HG03060 (cell line): ENCODE measurements at regions not wholly inside any gene's neighbourhood (a gene's known extent, or its start where the extent isn't known, plus 50 kb on each side); places are given as distances from the start of the nearest gene placed in this dataset.
A peak's percentile ranks its signal among the peaks of the same experiment; 100 is the strongest.
"Not testable (repeated sequence)": the region's sequence is repeated elsewhere in the genome, so short reads cannot be mapped to it uniquely, and the experiment has no call there.

Experiments
- ATAC-seq: cut with Tn5 transposase; IDR thresholded peaks from one replicate; pipeline ENCODE4 v1.9.1; 2021; ENCODE audit warnings: low read depth, moderate number of reproducible peaks; ENCODE audit not compliant: unreplicated experiment

- no peak for ATAC-seq
These were observed 164.2 kb downstream of the PPIAL4G start for GRCh38 chr1:148318904-148319242.

GRCh38 chr1:148318123-148318903 is 164.8 kb downstream of the PPIAL4G start:
- no peak for ATAC-seq

- ATAC-seq: no peak
These were observed 165.4 kb upstream of the NBPF11 start for GRCh38 chr1:148317288-148317985.

GRCh38 chr1:148315071-148315811 is 163.2 kb upstream of the NBPF11 start:
- ATAC-seq: peak; percentile 70

- no peak for ATAC-seq
These were observed 158.7 kb upstream of the NBPF11 start for GRCh38 chr1:148310807-148311206.

GRCh38 chr1:148309940-148310500 is 157.9 kb upstream of the NBPF11 start:
- ATAC-seq: no peak

GRCh38 chr1:148308832-148309458 is 156.9 kb upstream of the NBPF11 start:
- ATAC-seq: no peak

GRCh38 chr1:148307583-148308185 is 155.6 kb upstream of the NBPF11 start:
- ATAC-seq: no peak

GRCh38 chr1:148304935-148305334 is 152.9 kb upstream of the NBPF11 start:
- not testable (repeated sequence) for ATAC-seq

- not testable (repeated sequence) for ATAC-seq
These were observed 150.7 kb upstream of the NBPF11 start for GRCh38 chr1:148302586-148303364.

- not testable (repeated sequence) for ATAC-seq
These were observed 145.8 kb upstream of the NBPF11 start for GRCh38 chr1:148297852-148298251.

GRCh38 chr1:148296511-148296910 is 144.4 kb upstream of the NBPF11 start:
- no peak for ATAC-seq

GRCh38 chr1:148294116-148294807 is 142.2 kb upstream of the NBPF11 start:
- ATAC-seq: no peak

- ATAC-seq: no peak
These were observed 141.6 kb upstream of the NBPF11 start for GRCh38 chr1:148293651-148294050.

- no peak for ATAC-seq
These were observed 140.8 kb upstream of the NBPF11 start for GRCh38 chr1:148292915-148293314.

GRCh38 chr1:148290881-148291280 is 138.8 kb upstream of the NBPF11 start:
- ATAC-seq: no peak

- no peak for ATAC-seq
These were observed 137.6 kb upstream of the NBPF11 start for GRCh38 chr1:148289647-148290046.

- not testable (repeated sequence) for ATAC-seq
These were observed 133.9 kb upstream of the NBPF11 start for GRCh38 chr1:148285946-148286345.
